ENCODE measurements at regions not wholly inside any gene's neighbourhood (a gene's known extent, or its start where the extent isn't known, plus 50 kb on each side); places are given as distances from the start of the nearest gene placed in this dataset.
A peak's percentile ranks its signal among the peaks of the same experiment; 100 is the strongest.

DNA sequence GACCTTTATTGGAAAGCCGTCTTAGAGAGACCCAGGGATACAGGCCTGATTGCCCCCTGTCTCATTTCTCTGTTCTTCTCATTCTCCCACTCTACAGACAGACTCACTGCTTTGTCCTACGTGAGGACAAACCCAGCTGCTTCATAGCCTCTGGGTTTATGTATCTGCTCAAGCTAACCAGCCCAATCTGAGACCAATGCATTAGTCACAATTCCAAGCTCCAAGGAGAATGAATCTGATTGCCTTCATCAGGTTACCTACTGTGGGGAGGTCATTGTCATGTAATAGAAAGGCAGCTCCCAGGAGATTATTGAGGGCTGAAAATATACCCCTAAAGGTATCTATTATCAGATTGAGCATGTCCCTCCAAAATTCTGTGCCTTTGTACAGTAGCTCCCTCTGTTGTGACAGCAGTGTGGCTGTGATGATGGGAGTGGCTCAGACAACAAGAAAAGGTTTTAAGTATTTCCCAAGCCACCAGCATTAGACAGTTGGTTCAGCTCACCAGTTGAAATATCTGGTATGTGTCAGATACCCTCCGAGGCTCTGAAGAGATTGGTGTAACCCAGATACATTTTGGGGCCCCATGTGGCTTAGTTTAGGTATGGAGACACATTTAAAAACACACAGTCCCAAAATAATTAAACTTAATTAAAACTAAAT lies 123.1 kb upstream of the EEPD1 start:
- no peak for DNase-seq (ENCODE audit: low read depth in 3 of 3, low spot score in 2 of 3)

DNA sequence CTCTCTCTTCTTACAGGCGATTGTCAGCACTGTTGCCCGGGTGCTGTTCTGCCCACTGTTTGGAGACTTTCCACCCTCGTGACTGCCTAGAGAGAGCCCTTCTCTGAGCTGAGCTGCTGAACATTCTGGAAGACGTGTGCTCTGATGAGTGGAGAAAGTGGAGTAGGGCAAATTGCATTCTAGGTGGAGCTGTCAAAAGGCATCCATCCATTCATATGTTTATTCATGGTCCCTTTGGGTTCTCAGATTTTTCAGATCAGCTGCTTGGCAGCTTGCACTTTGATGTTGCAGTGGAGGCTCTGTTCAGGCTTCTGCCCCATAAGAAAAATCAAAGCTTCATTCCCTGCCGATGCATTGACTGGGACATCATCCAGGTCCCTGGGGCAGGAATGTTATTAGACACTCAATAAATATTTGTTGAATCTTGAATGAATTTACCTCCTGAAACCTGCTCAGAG lies 120.7 kb upstream of the EEPD1 start:
- DNase-seq (ENCODE audit: low read depth in 3 of 3, low spot score in 2 of 3): no peak

DNA sequence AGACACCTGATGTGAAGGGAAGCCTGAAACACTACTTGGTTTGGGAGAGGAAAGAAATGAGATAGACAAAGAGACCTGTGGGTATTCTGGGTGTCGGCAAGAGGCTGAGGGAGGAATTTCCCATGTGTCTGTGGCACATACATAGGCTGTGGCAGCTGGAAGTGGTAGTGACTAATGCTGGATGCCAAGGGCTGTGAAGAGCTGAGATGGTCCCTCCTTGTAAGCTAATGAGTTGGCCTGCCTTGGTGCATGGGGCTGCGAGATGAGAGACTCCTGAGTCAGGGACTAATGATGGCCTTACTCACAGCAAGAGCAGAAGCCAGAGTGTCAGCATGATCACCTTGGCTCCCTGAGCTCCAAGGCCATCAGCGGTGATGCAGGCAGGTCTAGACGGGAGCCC lies 119.0 kb upstream of the EEPD1 start:
- no peak for DNase-seq (ENCODE audit: low read depth in 3 of 3, low spot score in 2 of 3)

DNA sequence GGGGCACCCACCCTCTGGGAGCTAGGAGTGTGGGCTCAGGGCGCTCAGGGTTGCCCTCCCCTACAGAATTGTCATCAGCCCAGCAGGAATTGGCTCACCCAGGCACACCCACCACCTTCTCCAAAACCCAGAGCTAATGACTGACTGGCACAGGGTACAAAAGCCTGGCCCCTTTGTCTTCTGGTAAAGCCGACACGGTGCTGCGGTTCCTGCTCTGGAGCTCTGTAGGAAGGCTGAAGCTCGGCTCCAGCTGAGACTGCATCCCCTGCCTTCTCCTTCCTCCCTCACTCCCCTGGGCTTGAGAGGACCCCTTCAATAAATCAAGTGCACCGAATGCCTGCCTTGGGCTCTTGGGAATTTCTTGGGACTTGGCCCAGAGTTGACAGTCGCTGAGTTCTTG lies 117.9 kb upstream of the EEPD1 start:
- DNase-seq (ENCODE audit: low read depth in 3 of 3, low spot score in 2 of 3): no peak

DNA sequence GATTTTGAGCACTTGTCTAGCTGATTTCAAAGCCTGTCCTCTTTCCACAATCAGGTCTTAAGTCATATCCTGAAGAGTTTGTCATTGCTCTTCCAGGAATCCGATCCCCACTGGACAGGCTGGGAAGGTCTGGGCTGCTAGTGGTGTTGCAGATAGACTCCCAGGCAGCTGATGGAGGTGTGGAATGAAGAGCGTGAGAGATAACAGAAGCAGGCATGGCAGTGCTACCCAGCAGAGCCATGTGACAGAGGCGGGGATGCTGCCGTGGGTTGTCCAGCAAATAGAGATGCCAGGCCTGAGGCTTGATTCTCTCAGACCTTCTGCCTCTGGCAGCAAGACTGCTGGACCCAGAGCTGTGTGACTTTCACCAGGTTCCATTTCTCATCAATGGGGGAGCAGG lies 116.5 kb upstream of the EEPD1 start:
- DNase-seq (ENCODE audit: low read depth in 3 of 3, low spot score in 2 of 3): no peak

DNA sequence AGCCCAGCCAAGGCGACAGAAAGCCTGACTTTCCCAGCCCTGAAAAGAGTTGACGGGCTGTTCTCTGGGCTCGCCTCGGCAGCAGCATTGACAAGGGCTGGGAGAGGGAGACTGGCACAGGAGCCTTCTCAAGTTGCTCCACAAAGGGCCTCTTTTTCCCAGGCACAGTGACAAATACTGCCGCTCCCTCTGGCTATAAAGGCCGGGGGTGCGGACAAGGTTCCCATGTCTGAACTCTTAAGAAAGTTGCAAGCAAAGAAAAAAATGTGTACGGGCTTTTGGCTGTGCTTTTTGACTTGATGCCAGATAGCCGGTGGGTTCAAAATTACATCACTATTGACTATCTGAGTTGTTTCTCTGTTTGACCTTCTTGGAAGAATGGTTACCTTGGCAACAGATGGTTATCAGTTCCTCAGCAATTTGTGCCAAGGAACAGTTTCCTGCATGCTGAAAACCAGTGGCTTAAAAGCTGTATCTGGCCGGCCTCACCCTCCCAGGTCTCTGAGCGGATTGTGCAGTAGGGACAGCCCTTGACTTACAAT lies 115.9 kb upstream of the EEPD1 start:
- peak; percentile 50 to 65 (median 63) for DNase-seq (ENCODE audit: low read depth in 3 of 3, low spot score in 2 of 3)

DNA sequence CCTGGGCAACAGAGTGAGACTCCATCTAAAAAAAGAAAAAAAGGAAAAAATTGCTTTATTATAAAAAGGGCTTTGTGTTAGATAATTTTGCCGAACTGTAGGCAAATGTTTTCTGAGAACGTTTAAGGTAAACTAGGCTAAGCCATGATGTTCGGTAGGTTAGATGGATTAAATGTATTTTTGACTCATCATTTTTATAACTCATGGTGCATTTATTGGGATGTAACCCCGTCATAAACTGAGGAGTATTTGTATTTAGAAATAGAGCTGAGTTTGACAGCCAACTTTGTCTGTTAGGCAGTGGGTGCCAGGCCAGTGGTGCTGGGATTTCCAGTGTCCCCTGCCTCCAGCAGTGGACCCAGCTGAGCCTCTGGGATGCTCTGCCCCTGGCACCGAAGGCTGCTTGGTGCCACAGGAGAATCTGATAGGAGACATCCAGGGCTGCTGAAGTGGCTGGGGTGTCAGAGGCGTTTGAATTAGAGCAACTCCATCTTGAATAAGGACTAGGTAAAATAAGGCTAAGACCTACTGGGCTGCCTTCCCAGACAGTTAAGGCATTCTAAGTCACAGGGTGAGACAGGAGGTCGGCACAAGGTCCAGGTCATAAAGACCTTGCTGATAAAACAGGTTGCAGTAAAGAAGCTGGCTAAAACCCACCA lies 114.9 kb upstream of the EEPD1 start:
- no peak for DNase-seq (ENCODE audit: low read depth in 3 of 3, low spot score in 2 of 3)

DNA sequence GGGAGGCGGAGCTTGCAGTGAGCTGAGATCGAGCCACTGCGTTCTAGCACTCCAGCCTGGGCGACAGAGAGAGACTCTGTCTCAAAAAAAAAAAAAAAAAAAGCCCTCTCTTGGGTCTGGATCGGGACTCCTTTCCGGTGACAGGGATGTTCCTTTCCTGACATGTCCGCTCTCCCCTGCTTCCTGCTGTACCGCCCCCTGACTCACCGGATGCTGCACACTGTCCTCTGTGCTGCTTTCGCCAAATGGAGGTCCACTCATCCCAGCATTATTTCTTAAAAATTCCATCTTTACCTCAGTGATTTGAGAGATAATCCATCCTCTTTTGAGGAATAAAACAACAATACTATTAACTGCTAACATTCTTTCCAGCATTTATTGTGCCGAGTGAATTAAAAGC lies 113.8 kb upstream of the EEPD1 start:
- DNase-seq (ENCODE audit: low read depth in 3 of 3, low spot score in 2 of 3): no peak

DNA sequence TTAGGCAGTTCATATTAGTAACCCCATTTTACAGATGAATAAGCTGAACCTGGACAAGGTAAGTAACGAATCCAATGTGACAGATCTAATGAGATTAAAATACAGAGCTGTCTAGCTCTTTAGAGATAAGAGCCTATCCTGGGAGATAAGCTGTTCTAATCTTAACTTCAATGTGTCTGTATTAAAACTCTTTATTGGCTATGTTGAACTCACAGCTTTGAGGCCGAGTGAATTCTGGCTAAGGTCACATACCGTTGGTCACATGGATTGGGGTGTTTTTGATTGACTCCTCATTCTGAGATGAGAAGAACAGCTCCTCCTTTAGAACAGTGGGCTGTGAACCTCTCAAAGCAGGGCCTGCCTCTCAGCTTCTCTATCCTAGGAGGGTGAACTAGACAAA lies 113.4 kb upstream of the EEPD1 start:
- DNase-seq (ENCODE audit: low read depth in 3 of 3, low spot score in 2 of 3): no peak

DNA sequence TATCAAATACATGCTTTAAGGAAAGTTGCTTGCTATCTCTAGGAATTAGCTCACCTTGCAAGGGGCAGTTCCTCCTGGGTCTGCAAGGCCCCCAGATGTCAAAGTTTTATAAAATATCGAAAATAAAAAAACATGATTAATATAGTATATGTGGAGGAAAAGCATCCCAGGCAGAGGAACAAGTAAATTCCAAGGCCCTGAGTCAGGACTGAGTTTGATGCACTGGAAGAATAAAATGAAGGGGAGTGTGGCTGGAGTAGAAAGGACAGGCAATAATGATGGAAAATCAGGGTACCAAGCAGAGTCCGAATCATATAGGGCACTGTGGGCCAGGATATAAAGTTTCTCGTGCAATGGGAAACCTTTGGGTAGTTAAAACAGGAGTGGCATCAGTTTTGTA lies 112.4 kb upstream of the EEPD1 start:
- no peak for DNase-seq (ENCODE audit: low read depth in 3 of 3, low spot score in 2 of 3)

DNA sequence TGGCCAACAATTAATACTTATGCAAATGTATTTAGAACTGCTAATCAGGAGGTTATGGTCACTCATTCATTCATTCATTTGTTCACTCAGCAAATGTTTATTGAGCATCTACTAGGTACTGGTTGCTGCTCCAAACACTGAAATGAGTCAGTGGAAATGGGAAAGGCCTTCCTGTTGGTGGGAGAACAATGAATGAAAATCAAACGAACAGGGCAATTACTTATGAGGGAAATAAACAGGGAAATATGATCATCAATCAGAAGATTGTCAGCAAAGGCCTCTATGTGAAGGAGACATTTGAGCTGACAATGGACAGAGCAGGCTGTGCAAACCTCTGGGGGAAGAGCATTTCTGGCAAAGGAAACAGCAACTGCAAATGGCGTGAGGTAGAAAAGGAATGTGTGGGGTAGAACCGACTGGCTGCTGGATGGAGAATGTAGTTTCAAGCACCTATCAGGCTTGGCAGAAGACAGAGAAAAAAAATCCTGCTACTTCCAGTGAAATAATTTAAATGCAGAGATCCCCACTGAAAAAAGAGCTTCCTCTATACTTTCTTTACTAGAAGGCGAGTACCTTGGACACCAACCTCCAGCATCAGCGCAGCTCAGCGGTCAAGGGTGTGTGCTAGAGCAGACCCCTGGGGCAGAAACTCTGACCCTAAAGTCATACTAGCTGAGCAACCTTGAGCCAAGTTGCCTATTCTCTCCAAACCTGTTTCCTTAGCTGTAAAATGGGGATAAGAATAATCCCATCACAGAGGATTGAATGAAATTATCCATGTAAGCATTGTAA lies 108.8 kb upstream of the EEPD1 start:
- DNase-seq (ENCODE audit: low read depth in 3 of 3, low spot score in 2 of 3): no peak

DNA sequence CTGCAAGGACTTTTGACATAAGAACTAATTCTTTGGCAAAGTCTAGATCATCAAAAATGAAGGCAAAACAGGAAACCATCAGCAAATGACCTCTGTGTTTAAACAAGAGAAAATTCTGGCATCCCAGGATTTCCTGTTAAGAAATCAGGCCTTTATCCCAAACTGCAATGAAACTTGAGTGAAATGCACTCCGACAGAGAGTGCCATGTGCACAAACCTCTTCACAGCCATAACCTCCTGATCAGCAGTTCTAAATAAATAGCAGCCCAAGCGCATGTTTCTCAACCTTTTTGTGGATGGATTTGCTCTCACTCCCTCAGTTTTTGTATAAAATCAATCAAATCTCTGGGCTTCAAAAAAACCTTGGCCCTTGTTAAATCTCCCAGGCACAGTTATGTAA lies 107.7 kb upstream of the EEPD1 start:
- DNase-seq (ENCODE audit: low read depth in 3 of 3, low spot score in 2 of 3): no peak

DNA sequence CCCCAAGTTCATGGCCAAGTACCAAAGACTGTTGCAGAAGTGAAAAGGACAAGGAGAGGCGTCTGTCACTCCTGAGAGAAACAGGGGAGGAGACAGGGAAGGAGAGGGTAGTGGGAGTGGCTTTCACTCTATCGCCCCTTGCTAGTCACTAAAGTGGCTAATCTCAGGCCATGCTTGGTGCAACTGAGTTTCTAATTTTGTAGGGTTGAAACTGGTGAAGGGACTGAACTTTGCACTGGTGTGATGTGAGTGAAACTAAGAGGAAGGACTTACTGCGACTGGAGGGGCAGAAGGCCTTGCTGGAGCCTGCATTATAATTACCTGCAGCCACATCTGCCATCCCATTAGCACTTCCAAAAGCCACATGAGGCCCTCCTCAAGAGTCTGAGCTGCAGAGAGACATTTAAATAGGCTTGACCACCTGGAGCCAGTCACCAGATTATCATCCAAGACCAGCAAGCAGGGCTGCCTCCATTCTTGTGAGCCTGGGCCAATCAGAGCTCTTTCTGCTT lies 107.2 kb upstream of the EEPD1 start:
- DNase-seq (ENCODE audit: low read depth in 3 of 3, low spot score in 2 of 3): no peak

DNA sequence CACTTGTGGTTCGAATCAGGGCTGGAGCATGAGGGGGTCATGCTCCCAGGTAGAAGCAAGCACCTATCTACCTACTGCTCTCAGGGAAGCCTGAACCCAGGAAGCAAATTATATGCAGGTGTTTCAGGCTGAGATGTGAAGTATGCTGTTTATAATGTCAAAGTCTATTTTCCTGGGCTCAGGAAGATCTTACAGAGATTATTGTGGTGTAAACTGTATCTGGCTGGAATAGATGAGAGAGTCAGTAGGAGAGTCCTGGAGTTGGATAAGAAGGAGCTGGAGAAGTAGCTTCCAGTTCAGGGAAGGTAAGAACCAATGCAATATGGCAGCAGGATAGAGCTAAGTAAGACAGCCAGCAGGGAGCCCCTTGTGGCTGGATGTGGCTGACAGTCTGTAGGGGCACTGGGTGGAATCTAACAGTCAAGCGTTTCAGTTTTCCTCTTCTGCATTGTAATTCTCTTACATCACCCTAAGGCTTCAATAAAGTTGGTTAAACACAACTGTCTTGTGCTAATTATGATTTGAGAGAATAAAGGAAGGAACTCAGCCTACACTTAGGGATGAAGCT lies 105.9 kb upstream of the EEPD1 start:
- DNase-seq (ENCODE audit: low read depth in 3 of 3, low spot score in 2 of 3): no peak

DNA sequence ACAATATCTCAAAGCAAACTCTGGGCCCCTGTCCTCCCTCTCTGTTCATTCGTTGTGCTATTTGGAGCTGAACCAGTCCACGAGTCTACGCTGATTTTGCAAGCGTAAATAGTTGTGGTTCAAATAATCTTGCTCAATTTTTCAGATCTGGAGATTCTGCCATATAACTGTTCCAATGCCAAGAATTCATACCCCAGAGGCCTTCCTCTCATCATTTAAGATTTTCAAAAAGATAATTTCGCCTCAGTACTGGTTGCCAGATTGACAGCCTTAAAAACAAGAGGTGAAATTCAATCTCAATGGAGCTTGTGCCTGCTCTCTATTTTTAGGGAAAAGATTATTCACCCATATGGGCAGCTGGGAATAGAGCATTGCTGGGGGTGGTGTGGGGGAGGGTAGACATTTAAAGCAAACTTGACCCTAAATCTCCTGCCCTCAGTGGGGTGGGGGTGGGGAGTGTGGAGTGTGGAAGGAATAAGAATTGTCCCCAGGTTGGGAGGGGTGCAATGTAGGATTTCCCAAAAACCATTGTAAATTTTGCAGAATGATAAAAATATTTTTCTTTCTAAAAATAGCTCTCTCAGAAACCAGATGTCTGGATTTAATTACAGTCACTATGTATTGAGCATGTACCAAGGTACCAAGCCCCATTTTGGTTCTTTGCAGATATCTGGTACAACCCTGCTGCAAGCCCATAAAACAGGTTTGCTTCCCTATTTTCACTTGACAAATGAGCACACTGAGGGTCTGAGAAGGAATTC lies 104.7 kb upstream of the EEPD1 start:
- DNase-seq (ENCODE audit: low read depth in 3 of 3, low spot score in 2 of 3): no peak

DNA sequence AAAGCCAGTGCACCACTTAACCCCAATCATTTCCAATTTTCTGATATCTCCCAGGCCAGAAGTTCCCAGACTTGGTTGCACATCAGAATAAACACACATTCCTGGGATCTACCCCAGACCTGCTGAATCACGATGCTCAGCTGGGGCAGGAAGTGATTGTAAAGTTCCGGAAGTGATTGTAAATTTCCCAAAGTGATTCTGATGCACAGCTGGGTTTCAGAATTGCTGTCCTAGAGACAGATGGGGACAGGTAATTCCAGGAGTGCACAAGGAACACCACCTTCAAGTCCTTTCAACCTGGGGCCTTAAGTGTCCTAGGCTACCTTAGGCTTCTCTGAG lies 104.2 kb upstream of the EEPD1 start:
- DNase-seq (ENCODE audit: low read depth in 3 of 3, low spot score in 2 of 3): no peak

DNA sequence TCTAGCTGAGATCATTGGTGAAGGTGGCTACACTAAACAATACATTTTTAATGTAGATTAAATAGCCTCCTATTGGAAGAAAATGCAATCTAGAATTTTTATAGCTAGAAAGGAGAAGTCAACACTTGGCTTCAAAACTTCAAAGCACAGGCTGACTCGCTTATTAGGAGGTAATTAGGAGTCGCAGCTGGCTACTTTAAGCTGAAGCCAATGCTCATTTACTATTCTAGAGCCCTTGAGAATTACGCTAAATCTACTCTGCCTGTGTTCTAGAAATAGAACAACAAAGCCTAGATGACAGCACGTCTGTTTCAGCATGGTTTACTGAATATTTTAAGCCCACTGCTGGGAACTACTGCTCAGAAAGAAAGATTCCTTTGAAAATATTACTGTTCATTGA lies 101.6 kb upstream of the EEPD1 start:
- DNase-seq (ENCODE audit: low read depth in 3 of 3, low spot score in 2 of 3): no peak

DNA sequence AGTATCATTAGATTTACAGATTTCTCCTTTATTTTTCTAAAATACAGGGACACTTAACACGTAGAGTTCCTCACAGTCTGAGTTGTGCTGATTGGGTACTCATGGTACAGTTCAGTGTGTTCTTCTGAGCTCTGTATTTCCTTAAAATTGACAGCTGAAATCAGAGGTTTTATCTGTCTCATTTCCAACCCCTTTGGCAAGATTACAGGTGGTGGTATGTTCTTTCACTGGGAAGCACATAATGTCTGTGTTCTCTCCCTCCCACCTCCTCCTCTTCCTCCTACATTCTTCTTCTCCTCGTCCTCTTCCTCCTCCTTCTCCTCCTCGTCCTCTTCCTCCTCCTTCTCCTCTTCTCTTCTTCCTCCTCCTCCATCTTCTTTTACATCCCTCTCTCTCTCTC lies 99.5 kb upstream of the EEPD1 start:
- no peak for DNase-seq (ENCODE audit: low read depth in 3 of 3, low spot score in 2 of 3)

DNA sequence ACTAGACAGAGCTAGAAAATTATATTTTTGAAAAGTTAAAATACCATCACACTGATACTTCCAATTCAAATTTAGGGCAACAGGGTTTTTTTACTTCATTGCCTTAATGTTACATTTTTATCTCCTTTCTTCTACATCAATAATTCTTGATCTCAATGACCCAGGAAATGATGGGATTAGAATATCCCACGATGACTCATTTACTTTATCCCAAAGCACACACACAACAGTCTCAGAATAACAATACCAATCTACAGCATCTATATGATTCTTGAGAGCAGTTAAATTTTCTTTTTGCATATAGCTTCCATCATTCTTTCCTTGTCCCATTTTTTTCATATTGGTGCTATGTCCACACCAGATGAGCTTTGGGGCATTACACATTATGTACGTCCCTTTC lies 98.4 kb upstream of the EEPD1 start:
- no peak for DNase-seq (ENCODE audit: low read depth in 3 of 3, low spot score in 2 of 3)

DNA sequence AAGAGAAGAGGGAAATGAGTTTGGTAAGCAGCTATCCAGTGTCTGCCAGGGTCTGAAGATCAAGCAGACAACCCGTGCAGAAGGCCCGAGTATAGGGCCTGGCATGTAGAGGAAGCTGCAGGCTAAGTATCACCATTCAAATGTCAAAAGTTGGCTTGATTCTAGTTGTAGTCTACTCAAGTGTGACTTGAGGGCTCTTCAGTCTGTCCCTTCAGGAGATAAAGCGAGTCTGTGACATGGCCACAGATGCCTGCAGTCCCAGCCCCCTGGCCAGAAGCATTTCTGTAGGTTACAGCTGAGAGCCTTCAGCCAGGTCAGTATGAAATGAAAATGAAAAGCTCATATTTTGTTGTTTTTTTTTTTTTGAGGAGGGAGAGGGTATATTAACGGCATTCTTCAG lies 97.8 kb upstream of the EEPD1 start:
- DNase-seq (ENCODE audit: low read depth in 3 of 3, low spot score in 2 of 3): no peak

DNA sequence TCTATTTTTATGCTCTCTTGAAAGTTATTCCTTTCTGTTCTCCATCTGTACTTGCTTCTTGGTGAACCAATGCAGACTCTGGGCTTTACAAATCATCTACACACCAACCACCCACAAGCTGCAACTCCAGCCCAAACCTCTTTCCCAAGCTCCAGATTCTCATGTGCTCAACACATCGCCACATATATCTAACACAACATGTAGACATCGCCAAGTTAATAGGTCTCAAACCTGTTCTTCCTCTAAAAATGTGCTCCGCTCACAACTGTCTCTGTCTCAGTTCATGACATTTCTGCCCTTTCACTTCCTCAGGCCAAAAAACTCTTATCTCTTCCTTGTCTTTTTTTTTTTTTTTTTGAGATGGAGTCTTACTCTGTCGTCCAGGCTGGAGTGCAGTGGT lies 95.7 kb upstream of the EEPD1 start:
- DNase-seq (ENCODE audit: low read depth in 3 of 3, low spot score in 2 of 3): no peak
